PC-9 (cell line): ENCODE measurements at regions not wholly inside any gene's neighbourhood (a gene's known extent, or its start where the extent isn't known, plus 50 kb on each side); places are given as distances from the start of the nearest gene placed in this dataset.

Experiments
- BruUV-seq: library from RNA; stranded (reverse); fragments of 400-500 nt; replicated peaks from 2 replicates; lab custom pipeline; 2021; lab: Mats Ljungman, UMichigan
- CTCF ChIA-PET: fragments of 300-600 bp; sonication (Branson Sonifier 250); formaldehyde crosslinking; loops from one replicate; lab custom pipeline; 2022; ENCODE audit warnings: antibody characterized with exemption; lab: Charles Lee
- POLR2A ChIA-PET: fragments of 300-600 bp; sonication (Branson Sonifier 250); formaldehyde crosslinking; loops from one replicate; lab custom pipeline; 2022; ENCODE audit warnings: antibody characterized with exemption; ENCODE audit not compliant: unreplicated experiment; lab: Charles Lee
- DNase-seq, 2 experiments: peaks; one replicate each; pipeline versions ENCODE4 v3.0.0 to v3.0.0-alpha.2; 2015 to 2022; ENCODE audit warnings: mixed read lengths in 1 of 2
- H2AFZ ChIP-seq: fragments of 200-600 bp; sonication (generic); 2 replicates; pipeline ENCODE4 v1.8.1; 2017; ENCODE audit warnings: antibody characterized with exemption
- H3F3A ChIP-seq: fragments of 200-600 bp; sonication (generic); 2 replicates; pipeline ENCODE4 v1.8.1; 2017; ENCODE audit warnings: antibody characterized with exemption, mild to moderate bottlenecking, low read depth; ENCODE audit not compliant: insufficient read depth
- H3K27ac ChIP-seq: fragments of 200-600 bp; sonication (generic); 2 replicates; pipeline ENCODE4 v1.6.1; 2016; ENCODE audit warnings: mixed run types
- H3K27me3 ChIP-seq: fragments of 200-600 bp; sonication (generic); 2 replicates; pipeline ENCODE4 v1.6.1; 2016; ENCODE audit warnings: low read depth, mixed run types; ENCODE audit not compliant: insufficient read depth
- H3K36me3 ChIP-seq: fragments of 200-600 bp; sonication (generic); 2 replicates; pipeline ENCODE4 v1.6.1; 2016; ENCODE audit warnings: low read depth, mixed run types
- H3K4me1 ChIP-seq: fragments of 200-600 bp; sonication (generic); replicated peaks from 2 replicates; pipeline ENCODE4 v1.6.1; 2016; ENCODE audit warnings: mixed run types; ENCODE audit not compliant: insufficient read depth
- H3K4me2 ChIP-seq: fragments of 200-600 bp; sonication (generic); 2 replicates; pipeline ENCODE4 v1.6.1; 2017; ENCODE audit warnings: mixed run types
- H3K4me3 ChIP-seq: fragments of 200-600 bp; sonication (generic); 2 replicates; pipeline ENCODE4 v1.6.1; 2016; ENCODE audit warnings: mixed run types
- H3K79me2 ChIP-seq: fragments of 200-600 bp; sonication (generic); 2 replicates; pipeline ENCODE4 v1.6.1; 2017; ENCODE audit warnings: low read depth, mixed run types
- H3K9me2 ChIP-seq: fragments of 200-600 bp; sonication (generic); 2 replicates; pipeline ENCODE4 v1.8.1; 2017; ENCODE audit warnings: mild to moderate bottlenecking; ENCODE audit not compliant: insufficient read depth
- H3K9me3 ChIP-seq: fragments of 200-600 bp; sonication (generic); 2 replicates; pipeline ENCODE4 v1.8.1; 2016; ENCODE audit warnings: low read depth; ENCODE audit not compliant: insufficient read depth
- H4K20me1 ChIP-seq: fragments of 200-600 bp; sonication (generic); 2 replicates; pipeline ENCODE4 v1.8.1; 2017; ENCODE audit not compliant: insufficient read depth
- EZH2 ChIP-seq: fragments of 200-600 bp; sonication (generic); IDR thresholded peaks from 2 replicates; pipeline ENCODE4 v1.8.0; 2017; ENCODE audit warnings: antibody characterized with exemption, low read depth
- intact Hi-C: fragments of 100-400 bp; cut with micrococcal nuclease; formaldehyde crosslinking; loops from one replicate; pipeline ENCODE4 v1.10.0; 2022; ENCODE audit not compliant: unreplicated experiment
- TF ChIP-seq, protein P1 (sequence below): fragments of 200-600 bp; sonication (generic); conservative IDR thresholded peaks from 2 replicates; pipeline ENCODE4 v1.6.1; 2017; ENCODE audit warnings: mixed run types, antibody characterized with exemption, mild to moderate bottlenecking, moderate library complexity

- Histone ChIP-seq H3K27ac (peak overlapping the region; percentile 78), H3K36me3 (no peaks in the 10 kb centered on the region), H2AFZ (peak overlapping the region; percentile 62; the same call in 1 of the 2 replicates), H3K9me2 (no peaks in the 10 kb centered on the region), H3K4me2 (peak overlapping the region; percentile 13; the same call in 1 of the 2 replicates), H3K79me2 (no peaks in the 10 kb centered on the region), H3K4me3 (no peak overlapping the region), H3K27me3 (no peaks in the 10 kb centered on the region), H4K20me1 (no peaks in the 10 kb centered on the region), H3K4me1 (peaks cover 20% of the 10 kb centered on the region), H3K9me3 (0 out of 2 replicates have a peak, but pooled peaks cover 4% of the 10 kb centered on the region), H3F3A (no peaks in the 10 kb centered on the region)
- TF ChIP-seq, protein P1, sequence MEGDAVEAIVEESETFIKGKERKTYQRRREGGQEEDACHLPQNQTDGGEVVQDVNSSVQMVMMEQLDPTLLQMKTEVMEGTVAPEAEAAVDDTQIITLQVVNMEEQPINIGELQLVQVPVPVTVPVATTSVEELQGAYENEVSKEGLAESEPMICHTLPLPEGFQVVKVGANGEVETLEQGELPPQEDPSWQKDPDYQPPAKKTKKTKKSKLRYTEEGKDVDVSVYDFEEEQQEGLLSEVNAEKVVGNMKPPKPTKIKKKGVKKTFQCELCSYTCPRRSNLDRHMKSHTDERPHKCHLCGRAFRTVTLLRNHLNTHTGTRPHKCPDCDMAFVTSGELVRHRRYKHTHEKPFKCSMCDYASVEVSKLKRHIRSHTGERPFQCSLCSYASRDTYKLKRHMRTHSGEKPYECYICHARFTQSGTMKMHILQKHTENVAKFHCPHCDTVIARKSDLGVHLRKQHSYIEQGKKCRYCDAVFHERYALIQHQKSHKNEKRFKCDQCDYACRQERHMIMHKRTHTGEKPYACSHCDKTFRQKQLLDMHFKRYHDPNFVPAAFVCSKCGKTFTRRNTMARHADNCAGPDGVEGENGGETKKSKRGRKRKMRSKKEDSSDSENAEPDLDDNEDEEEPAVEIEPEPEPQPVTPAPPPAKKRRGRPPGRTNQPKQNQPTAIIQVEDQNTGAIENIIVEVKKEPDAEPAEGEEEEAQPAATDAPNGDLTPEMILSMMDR: no peak
- TF ChIP-seq EZH2: no peak
- CTCF ChIA-PET: no interaction called here
- peak in 1 of 2 experiments; percentile 55 for DNase-seq
- intact Hi-C loops: no loop called here
- POLR2A ChIA-PET: no interaction called here
- no TSS peak for BruUV-seq
Observed at GRCh38 chr9:23581931-23582330, 244.1 kb downstream of the ELAVL2 start.

- Histone ChIP-seq H3F3A (no peaks in the 10 kb centered on the region), H3K4me2 (no peak overlapping the region), H2AFZ (no peak overlapping the region), H3K9me3 (0 out of 2 replicates have a peak, but pooled peaks cover 4% of the 10 kb centered on the region), H3K4me1 (peaks cover 20% of the 10 kb centered on the region), H3K36me3 (no peaks in the 10 kb centered on the region), H3K4me3 (no peak overlapping the region), H3K27me3 (no peaks in the 10 kb centered on the region), H3K9me2 (no peaks in the 10 kb centered on the region), H3K79me2 (no peaks in the 10 kb centered on the region), H4K20me1 (no peaks in the 10 kb centered on the region), H3K27ac (peak overlapping the region; percentile 78)
- ChIA-PET CTCF (no interaction called here), POLR2A (no interaction called here)
- intact Hi-C loops: no loop called here
- no peak for TF ChIP-seq EZH2
- TF ChIP-seq, protein P1: no peak
- DNase-seq: no peak
- BruUV-seq: no TSS peak
Observed at GRCh38 chr9:23582836-23583235, 243.2 kb downstream of the ELAVL2 start.

DNA sequence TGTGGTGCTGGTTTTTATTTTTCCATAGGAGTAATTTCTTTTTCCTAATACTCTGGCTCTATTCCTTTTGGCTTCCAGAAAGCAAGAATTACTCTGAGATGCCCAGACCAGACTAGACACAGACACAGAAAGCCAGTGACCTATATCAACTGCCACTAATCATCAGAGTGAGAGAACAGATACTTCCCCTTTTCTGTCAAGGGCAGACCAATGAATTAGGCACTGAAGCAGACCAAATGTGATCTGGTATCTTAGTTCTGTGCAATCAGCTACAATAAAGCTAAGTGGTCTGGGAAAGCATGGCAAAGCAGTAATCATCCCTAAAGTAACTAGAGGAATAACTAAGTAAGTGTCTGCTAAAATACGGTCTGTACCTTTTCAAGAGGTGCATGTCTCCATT lies 239.1 kb downstream of the ELAVL2 start:
- Histone ChIP-seq H3K79me2 (no peaks in the 10 kb centered on the region), H3K4me2 (no peak overlapping the region), H3K4me1 (peaks cover 24% of the 10 kb centered on the region), H3K27me3 (no peaks in the 10 kb centered on the region), H3K4me3 (no peak overlapping the region), H3K36me3 (no peaks in the 10 kb centered on the region), H3K9me2 (no peaks in the 10 kb centered on the region), H3K27ac (no peak overlapping the region), H3F3A (no peaks in the 10 kb centered on the region), H2AFZ (no peak overlapping the region), H3K9me3 (no peaks in the 10 kb centered on the region; the same call in 1 of the 2 replicates), H4K20me1 (no peaks in the 10 kb centered on the region)
- ChIA-PET CTCF (no interaction called here), POLR2A (no interaction called here)
- intact Hi-C loops: no loop called here
- TF ChIP-seq, protein P1: no peak
- TF ChIP-seq EZH2: no peak
- DNase-seq: no peak
- BruUV-seq: no TSS peak
